SK-N-SH treated with all-trans-retinoic acid at 6 μM for 48 hours (cell line): ENCODE measurements at regions not wholly inside any gene's neighbourhood (a gene's known extent, or its start where the extent isn't known, plus 50 kb on each side); places are given as distances from the start of the nearest gene placed in this dataset.

Source experiments
- ATAC-seq: fragments of 200-7000 bp; cut with Tn5 transposase; 3 replicates; pipeline ENCODE4 v1.9.1; 2020; ENCODE audit warnings: mild to moderate bottlenecking, moderate library complexity
- ARNTL ChIP-seq: fragments of 450-650 bp; formaldehyde crosslinking; IDR thresholded peaks from 2 replicates; pipeline ENCODE4 v1.5.0; 2020; ENCODE audit warnings: low read depth, mild to moderate bottlenecking, moderate library complexity, borderline replicate concordance
- BACH2 ChIP-seq: fragments of 250-450 bp; sonication (Bioruptor Pico); IDR thresholded peaks from 2 replicates; pipeline ENCODE4 v1.9.0; 2021; ENCODE audit warnings: mild to moderate bottlenecking, borderline replicate concordance
- CREB5 ChIP-seq: fragments of 250-450 bp; sonication (Bioruptor Pico); IDR thresholded peaks from 2 replicates; pipeline ENCODE4 v1.5.1; 2020; ENCODE audit warnings: low read depth, mild to moderate bottlenecking, moderate library complexity
- CSDC2 ChIP-seq: fragments of 250-450 bp; sonication (Bioruptor Pico); IDR thresholded peaks from 2 replicates; pipeline ENCODE4 v1.5.0; 2020; ENCODE audit warnings: mild to moderate bottlenecking, moderate library complexity
- CSRNP3 ChIP-seq: fragments of 250-450 bp; sonication (Bioruptor Pico); IDR thresholded peaks from 2 replicates; pipeline ENCODE4 v1.5.1; 2021; ENCODE audit warnings: mild to moderate bottlenecking, moderate library complexity
- ESRRG ChIP-seq: fragments of 250-450 bp; sonication (Bioruptor Pico); IDR thresholded peaks from 2 replicates; pipeline ENCODE4 v1.6.1; 2021; ENCODE audit warnings: mild to moderate bottlenecking
- GLIS3 ChIP-seq: fragments of 250-450 bp; sonication (Bioruptor Pico); IDR thresholded peaks from 2 replicates; pipeline ENCODE4 v1.5.0; 2020; ENCODE audit warnings: mild to moderate bottlenecking, moderate library complexity
- ISL1 ChIP-seq: fragments of 250-450 bp; sonication (Bioruptor Pico); IDR thresholded peaks from 2 replicates; pipeline ENCODE4 v2.1.2; 2022; ENCODE audit warnings: mild to moderate bottlenecking, moderate library complexity
- OSR1 ChIP-seq: fragments of 250-450 bp; sonication (Bioruptor Pico); IDR thresholded peaks from 2 replicates; pipeline ENCODE4 v1.8.0; 2022; ENCODE audit warnings: moderate library complexity, mild to moderate bottlenecking, inconsistent platforms
- PATZ1 ChIP-seq: fragments of 250-450 bp; sonication (Bioruptor Pico); IDR thresholded peaks from 2 replicates; pipeline ENCODE4 v1.8.0; 2020; ENCODE audit warnings: mild to moderate bottlenecking, moderate library complexity, borderline replicate concordance
- POU6F1 ChIP-seq: fragments of 250-450 bp; sonication (Bioruptor Pico); IDR thresholded peaks from 2 replicates; pipeline ENCODE4 v1.8.0; 2021; ENCODE audit warnings: low read depth, mild to moderate bottlenecking, moderate library complexity, borderline replicate concordance
- PPARA ChIP-seq: fragments of 250-450 bp; sonication (Bioruptor Pico); IDR thresholded peaks from 2 replicates; pipeline ENCODE4 v1.5.0; 2020; ENCODE audit warnings: mild to moderate bottlenecking, borderline replicate concordance
- RARB ChIP-seq: fragments of 250-450 bp; sonication (Bioruptor Pico); IDR thresholded peaks from 2 replicates; pipeline ENCODE4 v1.8.0; 2021; ENCODE audit warnings: mild to moderate bottlenecking, moderate library complexity
- SNAI2 ChIP-seq: fragments of 250-450 bp; sonication (Bioruptor Pico); IDR thresholded peaks from 2 replicates; pipeline ENCODE4 v1.5.0; 2020; ENCODE audit warnings: mild to moderate bottlenecking, moderate library complexity
- TSHZ2 ChIP-seq: fragments of 250-450 bp; sonication (Bioruptor Pico); IDR thresholded peaks from 2 replicates; pipeline ENCODE4 v1.5.0; 2020; ENCODE audit warnings: mild to moderate bottlenecking, moderate library complexity
- ZC3H10 ChIP-seq: fragments of 250-450 bp; sonication (Bioruptor Pico); IDR thresholded peaks from 2 replicates; pipeline ENCODE4 v1.5.1; 2021; ENCODE audit warnings: mild to moderate bottlenecking, moderate library complexity
- ZFP3 ChIP-seq: fragments of 250-450 bp; sonication (Bioruptor Pico); IDR thresholded peaks from 2 replicates; pipeline ENCODE4 v1.5.0; 2020; ENCODE audit warnings: mild to moderate bottlenecking, moderate library complexity
- ZFP30 ChIP-seq: fragments of 450-650 bp; formaldehyde crosslinking; IDR thresholded peaks from 2 replicates; pipeline ENCODE4 v1.5.0; 2022; ENCODE audit warnings: mild to moderate bottlenecking, moderate library complexity
- ZNF565 ChIP-seq: fragments of 450-650 bp; formaldehyde crosslinking; conservative IDR thresholded peaks from 2 replicates; pipeline ENCODE4 v1.5.0; 2020; ENCODE audit warnings: low read depth, mild to moderate bottlenecking, moderate library complexity
- ZNF70 ChIP-seq: fragments of 450-650 bp; formaldehyde crosslinking; IDR thresholded peaks from 2 replicates; pipeline ENCODE4 v1.5.0; 2020; ENCODE audit warnings: mild to moderate bottlenecking, moderate library complexity
- ZNF8 ChIP-seq: fragments of 450-650 bp; formaldehyde crosslinking; IDR thresholded peaks from 2 replicates; pipeline ENCODE4 v1.5.0; 2020; ENCODE audit warnings: mild to moderate bottlenecking, moderate library complexity

- TF ChIP-seq ARNTL: no peak
- no peak for TF ChIP-seq ZNF565 (CRISPR knock-in tag)
- no peak for TF ChIP-seq ZNF8 (CRISPR knock-in tag)
- TF ChIP-seq, all 23 proteins: peak for 0
Observed at GRCh38 chr16:63183743-63184142, 1147.5 kb upstream of the CDH8 start (continued).

- no peak for TF ChIP-seq SNAI2 (CRISPR knock-in tag)
- no peak for TF ChIP-seq ESRRG (CRISPR knock-in tag)
- no peak for TF ChIP-seq ZNF565 (CRISPR knock-in tag)
- no peak for TF ChIP-seq RARB
- TF ChIP-seq PATZ1 (CRISPR knock-in tag): no peak
- TF ChIP-seq ZFP30 (CRISPR knock-in tag): no peak
- TF ChIP-seq POU6F1 (CRISPR knock-in tag): no peak
- no peak for TF ChIP-seq ISL1 (CRISPR knock-in tag)
- TF ChIP-seq CSRNP3: no peak
- no peak for TF ChIP-seq BACH2
- no peak for TF ChIP-seq ZC3H10 (CRISPR knock-in tag)
- TF ChIP-seq PPARA: no peak
- no peak for TF ChIP-seq ZFP3 (CRISPR knock-in tag)
- TF ChIP-seq ARNTL: no peak
- TF ChIP-seq CREB5 (CRISPR knock-in tag): no peak
- no peak for TF ChIP-seq TSHZ2
- no peak for TF ChIP-seq ZNF70 (CRISPR knock-in tag)
- no peak for ATAC-seq
Observed at GRCh38 chr16:63175313-63175712, 1139.1 kb upstream of the CDH8 start.

- no peak for ATAC-seq
- TF ChIP-seq CSRNP3 (no peak), ISL1 (CRISPR knock-in tag) (no peak), CREB5 (CRISPR knock-in tag) (no peak), POU6F1 (CRISPR knock-in tag) (no peak), ZNF565 (CRISPR knock-in tag) (no peak), ZNF8 (CRISPR knock-in tag) (no peak), SNAI2 (CRISPR knock-in tag) (no peak), CSDC2 (CRISPR knock-in tag) (no peak), ZFP3 (CRISPR knock-in tag) (no peak), GLIS3 (CRISPR knock-in tag) (no peak), OSR1 (CRISPR knock-in tag) (no peak), TSHZ2 (no peak), RARB (no peak)
Observed at GRCh38 chr16:63174801-63175200, 1138.6 kb upstream of the CDH8 start.
